K562 (cell line): ENCODE measurements at regions not wholly inside any gene's neighbourhood (a gene's known extent, or its start where the extent isn't known, plus 50 kb on each side); places are given as distances from the start of the nearest gene placed in this dataset.

Experiments
- PTRF ChIP-seq: fragments of 450-650 bp; IDR thresholded peaks from 2 replicates; pipeline ENCODE4 v1.6.1; 2016; ENCODE audit warnings: mild to moderate bottlenecking, missing genetic modification characterization, missing compliant biosample characterization
- U2AF1 ChIP-seq: fragments of 200-400 bp; formaldehyde crosslinking; optimal IDR thresholded peaks from 2 replicates; pipeline ENCODE3; 2017; ENCODE audit warnings: mild to moderate bottlenecking, low read depth, low read length, moderate library complexity
- ZBTB17 ChIP-seq: fragments of 450-650 bp; formaldehyde crosslinking; IDR thresholded peaks from 2 replicates; pipeline ENCODE4 v1.4.0; 2020; ENCODE audit warnings: mild to moderate bottlenecking
- ZFP36 ChIP-seq: fragments of 150-350 bp; IDR thresholded peaks from 2 replicates; pipeline ENCODE4 v1.6.1; 2018; ENCODE audit warnings: low read length, low read depth; ENCODE audit not compliant: partially characterized antibody
- ZNF639 ChIP-seq, 2 experiments: fragments of 200-800 bp in 1 of 2; sonication (Bioruptor generic) in 1 of 2; sonication (generic) in 1 of 2; formaldehyde crosslinking in 1 of 2; IDR thresholded peaks in 1 of 2; conservative IDR thresholded peaks in 1 of 2; 2 replicates each; pipeline versions ENCODE4 v1.5.0 to v1.6.1; 2016 to 2020; ENCODE audit warnings: missing compliant biosample characterization in 1 of 2, missing genetic modification characterization in 1 of 2, missing genetic modification reagents in 1 of 2
- TF ChIP-seq, protein P1 (sequence below): fragments of 450-650 bp; IDR thresholded peaks from 2 replicates; pipeline ENCODE4 v1.6.1; 2016; ENCODE audit warnings: low read depth
- TF ChIP-seq, protein P2 (sequence below): fragments of 450-650 bp; conservative IDR thresholded peaks from 2 replicates; pipeline ENCODE4 v1.6.1; 2016; ENCODE audit warnings: missing genetic modification characterization, low read depth, mild to moderate bottlenecking, control low read depth, missing compliant biosample characterization
- TF ChIP-seq, protein P3 (sequence below): sonication (generic); formaldehyde crosslinking; IDR thresholded peaks from 2 replicates; pipeline ENCODE4 v1.8.1; 2023; ENCODE audit warnings: mild to moderate bottlenecking, missing genetic modification reagents
- TF ChIP-seq, protein P4 (sequence below), 2 experiments: fragments of 250-450 bp in 1 of 2; fragments of 450-650 bp in 1 of 2; sonication (Bioruptor Pico) in 1 of 2; IDR thresholded peaks; 2 replicates each; pipeline versions ENCODE4 v1.6.1 to v1.8.0; 2016 to 2021; ENCODE audit warnings: mild to moderate bottlenecking in 2 of 2, moderate library complexity in 2 of 2, missing compliant biosample characterization in 1 of 2, missing genetic modification characterization in 1 of 2
- TF ChIP-seq, protein P5 (sequence below): sonication (generic); formaldehyde crosslinking; IDR thresholded peaks from 2 replicates; pipeline ENCODE4 v1.8.1; 2023; ENCODE audit warnings: mild to moderate bottlenecking, missing genetic modification reagents

- TF ChIP-seq PTRF (no peak), ZFP36 (no peak), U2AF1 (no peak), ZNF639 (CRISPR knock-in tag; conservative IDR thresholded peaks at IDR 0.05 in 1 of 2, IDR thresholded peaks at IDR 0.05 in 1 of 2) (peak in 1 of 2 experiments; percentile 61; a peak in 1 of 4 replicates), ZBTB17 (no peak)
- TF ChIP-seq, protein P1, sequence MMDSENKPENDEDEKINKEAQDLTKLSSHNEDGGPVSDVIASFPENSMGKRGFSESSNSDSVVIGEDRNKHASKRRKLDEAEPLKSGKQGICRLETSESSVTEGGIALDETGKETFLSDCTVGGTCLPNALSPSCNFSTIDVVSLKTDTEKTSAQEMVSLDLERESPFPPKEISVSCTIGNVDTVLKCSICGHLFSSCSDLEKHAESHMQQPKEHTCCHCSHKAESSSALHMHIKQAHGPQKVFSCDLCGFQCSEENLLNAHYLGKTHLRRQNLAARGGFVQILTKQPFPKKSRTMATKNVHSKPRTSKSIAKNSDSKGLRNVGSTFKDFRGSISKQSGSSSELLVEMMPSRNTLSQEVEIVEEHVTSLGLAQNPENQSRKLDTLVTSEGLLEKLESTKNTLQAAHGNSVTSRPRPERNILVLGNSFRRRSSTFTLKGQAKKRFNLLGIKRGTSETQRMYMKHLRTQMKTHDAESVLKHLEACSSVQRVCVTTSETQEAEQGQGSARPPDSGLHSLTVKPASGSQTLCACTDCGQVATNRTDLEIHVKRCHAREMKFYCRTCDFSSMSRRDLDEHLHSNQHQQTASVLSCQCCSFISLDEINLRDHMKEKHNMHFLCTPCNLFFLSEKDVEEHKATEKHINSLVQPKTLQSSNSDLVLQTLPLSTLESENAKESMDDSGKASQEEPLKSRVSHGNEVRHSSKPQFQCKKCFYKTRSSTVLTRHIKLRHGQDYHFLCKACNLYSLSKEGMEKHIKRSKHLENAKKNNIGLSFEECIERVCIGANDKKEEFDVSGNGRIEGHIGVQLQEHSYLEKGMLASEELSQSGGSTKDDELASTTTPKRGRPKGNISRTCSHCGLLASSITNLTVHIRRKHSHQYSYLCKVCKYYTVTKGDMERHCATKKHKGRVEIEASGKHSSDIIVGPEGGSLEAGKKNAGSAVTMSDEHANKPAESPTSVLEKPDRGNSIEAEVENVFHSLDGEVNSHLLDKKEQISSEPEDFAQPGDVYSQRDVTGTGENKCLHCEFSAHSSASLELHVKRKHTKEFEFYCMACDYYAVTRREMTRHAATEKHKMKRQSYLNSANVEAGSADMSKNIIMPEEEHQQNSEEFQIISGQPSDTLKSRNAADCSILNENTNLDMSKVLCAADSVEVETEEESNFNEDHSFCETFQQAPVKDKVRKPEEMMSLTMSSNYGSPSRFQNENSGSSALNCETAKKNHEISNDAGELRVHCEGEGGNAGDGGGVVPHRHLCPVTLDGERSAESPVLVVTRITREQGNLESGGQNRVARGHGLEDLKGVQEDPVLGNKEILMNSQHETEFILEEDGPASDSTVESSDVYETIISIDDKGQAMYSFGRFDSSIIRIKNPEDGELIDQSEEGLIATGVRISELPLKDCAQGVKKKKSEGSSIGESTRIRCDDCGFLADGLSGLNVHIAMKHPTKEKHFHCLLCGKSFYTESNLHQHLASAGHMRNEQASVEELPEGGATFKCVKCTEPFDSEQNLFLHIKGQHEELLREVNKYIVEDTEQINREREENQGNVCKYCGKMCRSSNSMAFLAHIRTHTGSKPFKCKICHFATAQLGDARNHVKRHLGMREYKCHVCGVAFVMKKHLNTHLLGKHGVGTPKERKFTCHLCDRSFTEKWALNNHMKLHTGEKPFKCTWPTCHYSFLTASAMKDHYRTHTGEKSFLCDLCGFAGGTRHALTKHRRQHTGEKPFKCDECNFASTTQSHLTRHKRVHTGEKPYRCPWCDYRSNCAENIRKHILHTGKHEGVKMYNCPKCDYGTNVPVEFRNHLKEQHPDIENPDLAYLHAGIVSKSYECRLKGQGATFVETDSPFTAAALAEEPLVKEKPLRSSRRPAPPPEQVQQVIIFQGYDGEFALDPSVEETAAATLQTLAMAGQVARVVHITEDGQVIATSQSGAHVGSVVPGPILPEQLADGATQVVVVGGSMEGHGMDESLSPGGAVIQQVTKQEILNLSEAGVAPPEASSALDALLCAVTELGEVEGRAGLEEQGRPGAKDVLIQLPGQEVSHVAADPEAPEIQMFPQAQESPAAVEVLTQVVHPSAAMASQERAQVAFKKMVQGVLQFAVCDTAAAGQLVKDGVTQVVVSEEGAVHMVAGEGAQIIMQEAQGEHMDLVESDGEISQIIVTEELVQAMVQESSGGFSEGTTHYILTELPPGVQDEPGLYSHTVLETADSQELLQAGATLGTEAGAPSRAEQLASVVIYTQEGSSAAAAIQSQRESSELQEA: no peak
- TF ChIP-seq, protein P2, sequence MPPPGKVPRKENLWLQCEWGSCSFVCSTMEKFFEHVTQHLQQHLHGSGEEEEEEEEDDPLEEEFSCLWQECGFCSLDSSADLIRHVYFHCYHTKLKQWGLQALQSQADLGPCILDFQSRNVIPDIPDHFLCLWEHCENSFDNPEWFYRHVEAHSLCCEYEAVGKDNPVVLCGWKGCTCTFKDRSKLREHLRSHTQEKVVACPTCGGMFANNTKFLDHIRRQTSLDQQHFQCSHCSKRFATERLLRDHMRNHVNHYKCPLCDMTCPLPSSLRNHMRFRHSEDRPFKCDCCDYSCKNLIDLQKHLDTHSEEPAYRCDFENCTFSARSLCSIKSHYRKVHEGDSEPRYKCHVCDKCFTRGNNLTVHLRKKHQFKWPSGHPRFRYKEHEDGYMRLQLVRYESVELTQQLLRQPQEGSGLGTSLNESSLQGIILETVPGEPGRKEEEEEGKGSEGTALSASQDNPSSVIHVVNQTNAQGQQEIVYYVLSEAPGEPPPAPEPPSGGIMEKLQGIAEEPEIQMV (tag): 0 out of 2 replicates have a peak, but pooled peaks have one; percentile 8
- TF ChIP-seq, protein P3, sequence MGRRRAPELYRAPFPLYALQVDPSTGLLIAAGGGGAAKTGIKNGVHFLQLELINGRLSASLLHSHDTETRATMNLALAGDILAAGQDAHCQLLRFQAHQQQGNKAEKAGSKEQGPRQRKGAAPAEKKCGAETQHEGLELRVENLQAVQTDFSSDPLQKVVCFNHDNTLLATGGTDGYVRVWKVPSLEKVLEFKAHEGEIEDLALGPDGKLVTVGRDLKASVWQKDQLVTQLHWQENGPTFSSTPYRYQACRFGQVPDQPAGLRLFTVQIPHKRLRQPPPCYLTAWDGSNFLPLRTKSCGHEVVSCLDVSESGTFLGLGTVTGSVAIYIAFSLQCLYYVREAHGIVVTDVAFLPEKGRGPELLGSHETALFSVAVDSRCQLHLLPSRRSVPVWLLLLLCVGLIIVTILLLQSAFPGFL (CRISPR knock-in tag): 0 out of 2 replicates have a peak, but pooled peaks have one; percentile 26
- TF ChIP-seq, protein P4, sequence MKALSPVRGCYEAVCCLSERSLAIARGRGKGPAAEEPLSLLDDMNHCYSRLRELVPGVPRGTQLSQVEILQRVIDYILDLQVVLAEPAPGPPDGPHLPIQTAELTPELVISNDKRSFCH (CRISPR knock-in tag; IDR thresholded peaks at IDR 0.05): no peak
- TF ChIP-seq, protein P4 (tag; IDR thresholded peaks at IDR 0.05): 0 out of 2 replicates have a peak, but pooled peaks have one; percentile 18
- TF ChIP-seq, protein P5, sequence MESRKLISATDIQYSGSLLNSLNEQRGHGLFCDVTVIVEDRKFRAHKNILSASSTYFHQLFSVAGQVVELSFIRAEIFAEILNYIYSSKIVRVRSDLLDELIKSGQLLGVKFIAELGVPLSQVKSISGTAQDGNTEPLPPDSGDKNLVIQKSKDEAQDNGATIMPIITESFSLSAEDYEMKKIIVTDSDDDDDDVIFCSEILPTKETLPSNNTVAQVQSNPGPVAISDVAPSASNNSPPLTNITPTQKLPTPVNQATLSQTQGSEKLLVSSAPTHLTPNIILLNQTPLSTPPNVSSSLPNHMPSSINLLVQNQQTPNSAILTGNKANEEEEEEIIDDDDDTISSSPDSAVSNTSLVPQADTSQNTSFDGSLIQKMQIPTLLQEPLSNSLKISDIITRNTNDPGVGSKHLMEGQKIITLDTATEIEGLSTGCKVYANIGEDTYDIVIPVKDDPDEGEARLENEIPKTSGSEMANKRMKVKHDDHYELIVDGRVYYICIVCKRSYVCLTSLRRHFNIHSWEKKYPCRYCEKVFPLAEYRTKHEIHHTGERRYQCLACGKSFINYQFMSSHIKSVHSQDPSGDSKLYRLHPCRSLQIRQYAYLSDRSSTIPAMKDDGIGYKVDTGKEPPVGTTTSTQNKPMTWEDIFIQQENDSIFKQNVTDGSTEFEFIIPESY (CRISPR knock-in tag): no peak
Measured at GRCh38 chr1:61011561-61012263, 70.6 kb upstream of the NFIA start (continued).
